ENCODE measurements at regions not wholly inside any gene's neighbourhood (a gene's known extent, or its start where the extent isn't known, plus 50 kb on each side); places are given as distances from the start of the nearest gene placed in this dataset.
"Not testable (repeated sequence)": the region's sequence is repeated elsewhere in the genome, so short reads cannot be mapped to it uniquely, and the experiment has no call there.

DNA sequence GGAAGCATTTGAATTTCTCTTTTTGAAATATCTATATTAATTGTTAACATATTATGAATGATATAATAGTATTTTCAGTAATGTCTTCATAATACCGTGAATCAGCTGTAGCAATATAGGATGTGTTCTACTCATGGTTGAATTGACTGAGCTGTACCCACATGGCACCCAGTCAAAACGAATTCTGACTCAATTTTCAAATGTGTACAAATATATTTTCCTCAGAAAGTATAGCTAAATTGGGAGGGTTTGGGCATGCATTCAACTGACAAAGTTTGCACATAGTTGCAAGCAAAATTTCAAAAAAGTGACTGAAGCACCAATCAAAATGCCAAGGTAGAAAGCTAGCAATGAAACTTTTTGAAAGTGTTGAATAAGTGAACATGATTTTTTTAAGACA lies 188.9 kb downstream of the NAF1 start:
- no peak overlapping the region for H3K27ac Mint-ChIP-seq
- H3K27me3 ChIP-seq (ENCODE audit: control insufficient read depth, insufficient read depth, low read length, poor library complexity, severe bottlenecking), result no peaks in the 10 kb centered on the region
- 90% methylated on average over 2 of the region's 2 CpGs; no CpG with 5 or more reads in 1 of the 2 experiments for WGBS, 2 experiments (ENCODE audit: insufficient coverage in 1 of 2, insufficient read length in 1 of 2)

DNA sequence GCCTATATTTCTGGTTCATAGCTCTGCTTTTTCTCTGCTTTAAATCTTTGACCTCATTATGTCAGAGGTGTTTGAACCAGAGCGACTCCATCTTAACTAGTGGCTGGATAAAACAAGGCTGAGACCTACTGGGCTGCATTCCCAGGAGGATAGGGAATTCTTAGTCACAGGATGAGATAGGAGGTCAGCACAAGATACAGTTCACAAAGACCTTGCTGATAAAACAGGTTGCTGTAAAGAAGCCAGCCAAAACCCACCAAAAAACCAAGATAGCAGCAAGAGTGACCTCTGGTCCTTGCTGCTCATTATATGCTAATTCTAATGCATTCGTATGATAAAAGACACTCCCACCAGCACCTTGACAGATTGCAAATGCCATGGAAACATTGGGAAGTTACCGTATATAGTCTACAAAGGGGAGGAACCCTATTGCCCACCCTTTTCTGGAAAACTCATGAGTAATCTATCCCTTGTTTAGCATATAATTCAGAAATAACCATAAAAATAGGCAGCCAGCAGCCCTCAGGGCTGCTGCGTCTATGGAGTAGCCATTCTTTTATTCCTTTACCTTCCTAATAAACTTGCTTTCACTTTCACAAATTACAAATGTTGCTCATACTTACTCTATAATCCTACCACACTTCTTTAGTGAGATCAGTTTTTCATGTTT lies 193.9 kb downstream of the NAF1 start:
- TF ChIP-seq, protein P1, sequence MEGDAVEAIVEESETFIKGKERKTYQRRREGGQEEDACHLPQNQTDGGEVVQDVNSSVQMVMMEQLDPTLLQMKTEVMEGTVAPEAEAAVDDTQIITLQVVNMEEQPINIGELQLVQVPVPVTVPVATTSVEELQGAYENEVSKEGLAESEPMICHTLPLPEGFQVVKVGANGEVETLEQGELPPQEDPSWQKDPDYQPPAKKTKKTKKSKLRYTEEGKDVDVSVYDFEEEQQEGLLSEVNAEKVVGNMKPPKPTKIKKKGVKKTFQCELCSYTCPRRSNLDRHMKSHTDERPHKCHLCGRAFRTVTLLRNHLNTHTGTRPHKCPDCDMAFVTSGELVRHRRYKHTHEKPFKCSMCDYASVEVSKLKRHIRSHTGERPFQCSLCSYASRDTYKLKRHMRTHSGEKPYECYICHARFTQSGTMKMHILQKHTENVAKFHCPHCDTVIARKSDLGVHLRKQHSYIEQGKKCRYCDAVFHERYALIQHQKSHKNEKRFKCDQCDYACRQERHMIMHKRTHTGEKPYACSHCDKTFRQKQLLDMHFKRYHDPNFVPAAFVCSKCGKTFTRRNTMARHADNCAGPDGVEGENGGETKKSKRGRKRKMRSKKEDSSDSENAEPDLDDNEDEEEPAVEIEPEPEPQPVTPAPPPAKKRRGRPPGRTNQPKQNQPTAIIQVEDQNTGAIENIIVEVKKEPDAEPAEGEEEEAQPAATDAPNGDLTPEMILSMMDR (conservative IDR thresholded peaks at IDR 0.05), result no peak
- no peaks in the 10 kb centered on the region for H3K27me3 ChIP-seq (ENCODE audit: control insufficient read depth, insufficient read depth, low read length, poor library complexity, severe bottlenecking)
- H3K27ac Mint-ChIP-seq, result no peak overlapping the region
- DNase-seq, result no peak
- no peaks in the 10 kb centered on the region for H3K27me3 Mint-ChIP-seq (ENCODE audit: insufficient read depth)
- H3K9me3 ChIP-seq (ENCODE audit: control insufficient read depth, low read length), result peaks cover 10% of the 10 kb centered on the region
- no peaks in the 10 kb centered on the region for H3K36me3 Mint-ChIP-seq (ENCODE audit: low read depth)
- peaks cover 6% of the 10 kb centered on the region for H3K4me1 ChIP-seq (ENCODE audit: control insufficient read depth, insufficient read depth, low read length)
- H3K36me3 ChIP-seq (ENCODE audit: control insufficient read depth, insufficient read depth, low read length), result no peaks in the 10 kb centered on the region
- H3K9me3 Mint-ChIP-seq, result peaks cover 9% of the 10 kb centered on the region
- H3K4me3 ChIP-seq (ENCODE audit: low read length), result no peak overlapping the region
- H3K9ac ChIP-seq (ENCODE audit: extremely low read depth, low read length, poor library complexity, severe bottlenecking), result no peak overlapping the region
- 68 to 100% methylated on average over 1 to 4 of the region's 4 CpGs for WGBS, 2 experiments (ENCODE audit: insufficient coverage in 1 of 2, insufficient read length in 1 of 2)
- H3K4me1 Mint-ChIP-seq, result no peaks in the 10 kb centered on the region
- no peak overlapping the region for H3K27ac ChIP-seq (ENCODE audit: low read depth, low read length)
- no peak overlapping the region for H3K4me3 Mint-ChIP-seq

More for the DNA sequence above, 188.9 kb downstream of the NAF1 start:
- Histone ChIP-seq H3K36me3 (ENCODE audit: control insufficient read depth, insufficient read depth, low read length) (no peaks in the 10 kb centered on the region), H3K27ac (ENCODE audit: low read depth, low read length) (no peak overlapping the region), H3K9ac (ENCODE audit: extremely low read depth, low read length, poor library complexity, severe bottlenecking) (no peak overlapping the region), H3K9me3 (ENCODE audit: control insufficient read depth, low read length) (peaks cover 8% of the 10 kb centered on the region), H3K4me3 (ENCODE audit: low read length) (no peak overlapping the region), H3K4me1 (ENCODE audit: control insufficient read depth, insufficient read depth, low read length) (peaks cover 6% of the 10 kb centered on the region)
- Mint-ChIP-seq H3K4me1 (peaks cover 4% of the 10 kb centered on the region), H3K36me3 (ENCODE audit: low read depth) (peaks cover 5% of the 10 kb centered on the region), H3K9me3 (peaks cover 5% of the 10 kb centered on the region), H3K27me3 (ENCODE audit: insufficient read depth) (no peaks in the 10 kb centered on the region), H3K4me3 (no peak overlapping the region)
- TF ChIP-seq, protein P1 (conservative IDR thresholded peaks at IDR 0.05), result no peak
- DNase-seq, result no peak

DNA sequence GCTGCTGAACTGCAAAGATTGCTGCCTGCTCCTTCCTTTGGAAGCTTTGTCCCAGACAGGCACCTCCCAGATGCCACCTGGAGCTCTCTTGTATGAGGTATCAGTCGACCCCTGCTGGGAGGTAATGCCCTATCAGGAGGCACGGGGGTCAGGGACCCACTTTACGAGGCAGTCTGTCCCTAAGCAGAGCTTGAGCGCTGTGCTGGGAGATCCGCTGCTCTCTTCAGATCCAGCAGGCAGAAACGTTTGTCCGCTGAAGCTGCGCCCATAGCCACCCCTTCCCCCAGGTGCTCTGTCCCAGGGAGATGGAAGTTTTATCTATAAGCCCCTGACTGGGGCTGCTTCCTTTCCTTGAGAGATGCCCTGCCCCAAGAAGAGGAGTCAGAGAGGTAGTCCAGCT lies 197.5 kb downstream of the NAF1 start:
- H3K9me3 ChIP-seq (ENCODE audit: control insufficient read depth, low read length), result peaks cover 17% of the 10 kb centered on the region
- H3K4me3 ChIP-seq (ENCODE audit: low read length), result no peak overlapping the region
- H3K9me3 Mint-ChIP-seq, result peaks cover 20% of the 10 kb centered on the region
- no peaks in the 10 kb centered on the region for H3K36me3 ChIP-seq (ENCODE audit: control insufficient read depth, insufficient read depth, low read length)
- TF ChIP-seq, protein P1 (conservative IDR thresholded peaks at IDR 0.05), result no peak
- no peak for DNase-seq
- H3K36me3 Mint-ChIP-seq (ENCODE audit: low read depth), result no peaks in the 10 kb centered on the region
- H3K27ac ChIP-seq (ENCODE audit: low read depth, low read length), result no peak overlapping the region
- no peak overlapping the region for H3K9ac ChIP-seq (ENCODE audit: extremely low read depth, low read length, poor library complexity, severe bottlenecking)
- no peaks in the 10 kb centered on the region for H3K27me3 Mint-ChIP-seq (ENCODE audit: insufficient read depth)
- peaks cover 6% of the 10 kb centered on the region for H3K4me1 ChIP-seq (ENCODE audit: control insufficient read depth, insufficient read depth, low read length)
- H3K27me3 ChIP-seq (ENCODE audit: control insufficient read depth, insufficient read depth, low read length, poor library complexity, severe bottlenecking), result no peaks in the 10 kb centered on the region
- 88 to 100% methylated on average over 1 to 8 of the region's 8 CpGs for WGBS, 2 experiments (ENCODE audit: insufficient coverage in 1 of 2, insufficient read length in 1 of 2)
- H3K27ac Mint-ChIP-seq, result no peak overlapping the region
- no peaks in the 10 kb centered on the region for H3K4me1 Mint-ChIP-seq
- no peak overlapping the region for H3K4me3 Mint-ChIP-seq

DNA sequence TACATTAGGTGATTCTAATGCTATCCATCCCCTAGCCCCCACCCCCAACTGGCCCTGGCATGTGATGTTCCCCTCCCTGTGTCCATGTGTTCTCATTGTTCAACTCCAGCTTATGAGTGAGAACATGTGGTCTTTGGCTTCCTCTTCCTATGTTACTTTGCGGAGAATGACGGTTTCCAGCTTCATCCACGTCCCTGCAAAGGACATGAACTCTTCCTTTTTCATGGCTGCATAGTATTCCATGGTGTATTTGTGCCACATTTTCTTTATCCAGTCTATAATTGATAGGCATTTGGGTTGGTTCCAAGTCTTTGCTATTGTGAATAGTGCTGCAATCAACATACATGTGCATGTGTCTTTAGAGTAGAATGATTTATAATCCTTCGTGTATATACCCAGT lies 200.7 kb downstream of the NAF1 start:
- H3K27ac ChIP-seq (ENCODE audit: low read depth, low read length); H3K9ac ChIP-seq (ENCODE audit: extremely low read depth, low read length, poor library complexity, severe bottlenecking); H3K36me3 ChIP-seq (ENCODE audit: control insufficient read depth, insufficient read depth, low read length); H3K4me1 ChIP-seq (ENCODE audit: control insufficient read depth, insufficient read depth, low read length); H3K4me1 Mint-ChIP-seq; H3K27me3 Mint-ChIP-seq (ENCODE audit: insufficient read depth); H3K27ac Mint-ChIP-seq; H3K4me3 ChIP-seq (ENCODE audit: low read length); H3K36me3 Mint-ChIP-seq (ENCODE audit: low read depth); H3K4me3 Mint-ChIP-seq; DNase-seq; H3K27me3 ChIP-seq (ENCODE audit: control insufficient read depth, insufficient read depth, low read length, poor library complexity, severe bottlenecking): not testable (repeated sequence)
- peaks cover 17% of the 10 kb centered on the region for H3K9me3 ChIP-seq (ENCODE audit: control insufficient read depth, low read length)
- peaks cover 20% of the 10 kb centered on the region for H3K9me3 Mint-ChIP-seq
- whole genome bisulfite sequencing, 2 experiments (ENCODE audit: insufficient coverage in 1 of 2, insufficient read length in 1 of 2), result 85 to 100% methylated on average over 1 to 4 of the region's 4 CpGs

Measured in endodermal cell (in vitro differentiated cells).